BLaER1 (cell line): ENCODE measurements at regions not wholly inside any gene's neighbourhood (a gene's known extent, or its start where the extent isn't known, plus 50 kb on each side); places are given as distances from the start of the nearest gene placed in this dataset.
"Not testable (repeated sequence)": the region's sequence is repeated elsewhere in the genome, so short reads cannot be mapped to it uniquely, and the experiment has no call there.

ENCODE experiments used
- H3K27ac ChIP-seq: shearing (Covaris generic); formaldehyde crosslinking; 2 replicates; pipeline ENCODE4 v1.8.1; 2022
- H3K27me3 ChIP-seq: shearing (Covaris generic); formaldehyde crosslinking; 2 replicates; pipeline ENCODE4 v1.8.1; 2022
- H3K36me3 ChIP-seq: shearing (Covaris generic); formaldehyde crosslinking; 2 replicates; pipeline ENCODE4 v1.8.1; 2022
- H3K4me1 ChIP-seq: shearing (Covaris generic); formaldehyde crosslinking; 2 replicates; pipeline ENCODE4 v1.8.1; 2022
- H3K4me2 ChIP-seq: shearing (Covaris generic); formaldehyde crosslinking; 2 replicates; pipeline ENCODE4 v1.8.1; 2022
- H3K4me3 ChIP-seq: shearing (Covaris generic); formaldehyde crosslinking; 2 replicates; pipeline ENCODE4 v1.8.1; 2022
- H3K9ac ChIP-seq: shearing (Covaris generic); formaldehyde crosslinking; 2 replicates; pipeline ENCODE4 v1.8.1; 2022
- H3K9me3 ChIP-seq: shearing (Covaris generic); formaldehyde crosslinking; 2 replicates; pipeline ENCODE4 v1.8.1; 2022
- H4K20me1 ChIP-seq: shearing (Covaris generic); formaldehyde crosslinking; 2 replicates; pipeline ENCODE4 v1.8.1; 2022
- Cebpa-rat ChIP-seq: shearing (Covaris generic); IDR thresholded peaks from 2 replicates; pipeline ENCODE4 v1.8.1; 2022

DNA sequence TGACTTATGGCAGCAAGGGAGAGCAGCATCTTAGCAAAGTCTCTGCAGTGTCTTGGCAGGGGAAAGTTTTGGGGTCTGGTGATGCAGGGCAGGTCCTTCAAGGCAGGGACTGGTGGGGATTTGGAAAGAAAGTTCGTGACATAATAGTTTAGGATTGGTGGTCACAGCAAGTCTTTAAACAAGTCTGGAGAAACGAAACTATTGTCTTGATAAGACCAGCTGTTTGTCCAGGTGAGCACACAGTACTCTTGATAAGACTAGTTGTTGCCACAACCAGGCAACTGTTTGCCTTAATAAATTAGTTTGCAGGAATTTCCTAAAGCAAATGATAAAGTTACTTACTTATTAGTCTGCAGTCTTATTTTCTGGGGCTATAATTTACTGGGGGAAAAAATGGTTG, 136.1 kb downstream of the AKR1D1 start:
- H3K27me3 ChIP-seq = no peaks in the 10 kb centered on the region
- no peak overlapping the region for H3K9ac ChIP-seq
- no peak overlapping the region for H3K4me2 ChIP-seq
- H3K4me3 ChIP-seq = no peak overlapping the region
- no peak for TF ChIP-seq Cebpa-rat
- H3K36me3 ChIP-seq = no peaks in the 10 kb centered on the region
- no peaks in the 10 kb centered on the region for H4K20me1 ChIP-seq
- H3K9me3 ChIP-seq = peaks cover 8% of the 10 kb centered on the region
- no peaks in the 10 kb centered on the region for H3K4me1 ChIP-seq
- H3K27ac ChIP-seq = no peak overlapping the region

DNA sequence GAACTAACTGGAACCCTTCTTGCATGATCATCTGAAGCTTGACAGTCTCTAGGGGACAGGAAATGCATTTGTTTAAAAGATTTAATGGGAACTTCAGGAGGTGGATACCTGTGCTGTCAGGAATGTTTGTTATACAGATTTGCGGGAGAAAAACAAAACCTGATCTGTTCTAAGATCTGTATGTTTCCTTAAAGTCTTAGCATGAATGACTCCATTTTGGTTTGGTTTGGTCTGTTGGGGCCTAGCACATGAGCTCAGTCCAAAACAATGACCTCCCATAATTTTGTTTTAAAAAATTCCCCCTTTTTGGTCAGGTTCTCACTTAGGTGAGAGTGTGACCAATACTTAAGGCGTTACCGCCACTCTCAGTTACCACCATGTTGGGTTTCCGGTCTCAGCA, 138.7 kb downstream of the AKR1D1 start:
- Histone ChIP-seq H3K9ac (no peak overlapping the region), H4K20me1 (no peaks in the 10 kb centered on the region)

DNA sequence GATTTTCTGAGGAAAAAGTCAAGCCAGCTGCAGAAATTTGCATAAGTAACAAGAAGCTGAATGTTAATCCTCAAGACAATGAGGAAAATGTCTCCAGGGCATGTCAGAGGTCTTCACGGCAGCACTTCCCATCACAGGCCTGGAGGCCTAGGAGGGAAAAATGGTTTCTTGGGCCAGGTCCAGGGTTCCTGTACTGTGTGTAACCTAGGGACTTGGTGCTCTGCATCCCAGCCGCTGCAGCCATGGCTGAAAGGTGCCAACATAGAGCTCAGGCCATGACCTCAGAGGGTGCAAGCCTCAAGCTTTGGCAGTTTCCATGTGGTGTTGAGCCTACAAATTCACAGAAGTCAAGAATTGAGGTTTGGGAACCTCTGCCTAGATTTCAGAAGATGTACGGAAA, 144.1 kb downstream of the AKR1D1 start:
- H3K4me2 ChIP-seq = not testable (repeated sequence)

More for the DNA sequence above, 138.7 kb downstream of the AKR1D1 start:
- H3K4me2 ChIP-seq = no peak overlapping the region
- no peaks in the 10 kb centered on the region for H3K36me3 ChIP-seq
- no peak for TF ChIP-seq Cebpa-rat
- no peaks in the 10 kb centered on the region for H3K27me3 ChIP-seq
- H3K4me1 ChIP-seq = no peaks in the 10 kb centered on the region
- no peak overlapping the region for H3K4me3 ChIP-seq
- no peak overlapping the region for H3K27ac ChIP-seq
- peaks cover 9% of the 10 kb centered on the region for H3K9me3 ChIP-seq

DNA sequence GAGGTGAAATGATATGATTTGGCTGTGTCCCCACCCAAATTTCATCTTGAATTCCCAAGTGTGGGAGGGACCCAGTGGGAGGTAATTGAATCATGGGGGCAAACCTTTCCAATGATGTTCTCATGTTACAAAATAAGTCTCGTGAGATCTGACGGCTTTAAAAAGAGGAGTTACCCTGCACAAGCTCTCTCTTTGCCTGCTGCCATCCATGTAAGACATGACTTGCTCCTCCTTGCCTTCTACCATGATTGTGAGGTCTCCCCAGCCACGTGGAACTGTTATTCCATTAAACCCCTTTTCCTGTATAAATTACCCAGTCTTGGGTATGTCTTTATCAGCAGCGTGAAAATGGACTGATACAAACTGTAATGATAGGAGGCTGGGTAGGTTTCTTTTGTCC, 145.1 kb downstream of the AKR1D1 start:
- not testable (repeated sequence) for H3K9ac ChIP-seq, H3K4me1 ChIP-seq, H3K36me3 ChIP-seq, H3K4me2 ChIP-seq, H3K27me3 ChIP-seq, H3K4me3 ChIP-seq, H3K27ac ChIP-seq, H4K20me1 ChIP-seq
- H3K9me3 ChIP-seq = peaks cover 41% of the 10 kb centered on the region

More for the DNA sequence above, 144.1 kb downstream of the AKR1D1 start:
- H3K4me1 ChIP-seq, H4K20me1 ChIP-seq, H3K4me3 ChIP-seq, H3K27me3 ChIP-seq, H3K9ac ChIP-seq, H3K27ac ChIP-seq, H3K36me3 ChIP-seq: not testable (repeated sequence)
- H3K9me3 ChIP-seq = peaks cover 41% of the 10 kb centered on the region

DNA sequence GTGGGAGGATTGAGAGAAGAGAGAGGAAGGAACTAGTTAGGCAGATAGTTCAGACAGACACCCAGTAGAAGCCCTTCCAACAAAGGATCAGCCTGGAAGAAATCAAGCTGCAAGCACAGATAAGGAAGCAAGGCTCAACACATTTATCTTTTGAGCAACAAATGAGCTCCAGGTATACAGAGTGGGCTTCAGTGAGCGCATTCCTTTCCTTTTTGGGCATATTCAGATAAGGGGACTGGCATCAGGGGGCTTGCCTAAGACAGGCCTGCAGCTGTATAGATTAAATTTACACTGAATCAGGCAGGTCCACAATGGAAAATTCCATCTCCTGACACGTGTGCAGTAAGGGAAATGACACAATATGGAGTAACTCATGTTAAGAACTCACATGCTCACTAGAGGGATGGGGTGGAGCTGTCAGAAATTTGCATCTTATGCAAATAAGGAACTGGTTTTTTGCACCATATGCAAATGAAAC, 147.2 kb downstream of the AKR1D1 start:
- TF ChIP-seq Cebpa-rat = no peak
- Histone ChIP-seq H3K4me2 (no peak overlapping the region), H3K36me3 (no peaks in the 10 kb centered on the region), H3K9me3 (peaks cover 41% of the 10 kb centered on the region), H3K4me1 (no peaks in the 10 kb centered on the region), H3K27me3 (no peaks in the 10 kb centered on the region), H4K20me1 (no peaks in the 10 kb centered on the region), H3K9ac (no peak overlapping the region), H3K27ac (no peak overlapping the region), H3K4me3 (no peak overlapping the region)

DNA sequence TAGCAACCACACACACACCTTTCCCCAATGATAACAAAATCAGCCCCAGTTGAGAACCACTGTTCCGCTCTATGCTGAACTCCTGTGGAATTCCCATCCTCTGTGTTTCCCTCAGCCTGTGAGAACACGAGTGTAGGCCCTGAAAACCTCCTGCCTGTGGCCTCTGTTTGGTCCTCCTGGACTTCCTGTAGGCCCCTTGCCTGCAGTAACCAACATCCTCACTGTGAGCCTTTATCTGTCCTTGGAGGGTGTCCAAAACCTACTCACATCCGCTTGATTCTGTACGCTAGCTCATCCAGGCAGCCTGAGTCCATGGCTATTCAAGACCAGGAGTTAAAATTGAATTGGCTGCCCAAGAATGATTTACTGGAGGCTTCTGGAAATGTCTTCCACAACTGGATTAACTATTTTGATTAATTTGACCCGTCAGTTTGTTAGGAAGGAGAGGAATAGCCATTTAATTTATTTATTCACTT, 149.8 kb downstream of the AKR1D1 start:
- H3K4me2 ChIP-seq = no peak overlapping the region
- no peak overlapping the region for H3K4me3 ChIP-seq
- H4K20me1 ChIP-seq = no peaks in the 10 kb centered on the region
- no peaks in the 10 kb centered on the region for H3K4me1 ChIP-seq
- no peak overlapping the region for H3K27ac ChIP-seq
- no peaks in the 10 kb centered on the region for H3K36me3 ChIP-seq
- no peak overlapping the region for H3K9ac ChIP-seq
- no peaks in the 10 kb centered on the region for H3K27me3 ChIP-seq
- no peak for TF ChIP-seq Cebpa-rat
- peaks cover 20% of the 10 kb centered on the region for H3K9me3 ChIP-seq

DNA sequence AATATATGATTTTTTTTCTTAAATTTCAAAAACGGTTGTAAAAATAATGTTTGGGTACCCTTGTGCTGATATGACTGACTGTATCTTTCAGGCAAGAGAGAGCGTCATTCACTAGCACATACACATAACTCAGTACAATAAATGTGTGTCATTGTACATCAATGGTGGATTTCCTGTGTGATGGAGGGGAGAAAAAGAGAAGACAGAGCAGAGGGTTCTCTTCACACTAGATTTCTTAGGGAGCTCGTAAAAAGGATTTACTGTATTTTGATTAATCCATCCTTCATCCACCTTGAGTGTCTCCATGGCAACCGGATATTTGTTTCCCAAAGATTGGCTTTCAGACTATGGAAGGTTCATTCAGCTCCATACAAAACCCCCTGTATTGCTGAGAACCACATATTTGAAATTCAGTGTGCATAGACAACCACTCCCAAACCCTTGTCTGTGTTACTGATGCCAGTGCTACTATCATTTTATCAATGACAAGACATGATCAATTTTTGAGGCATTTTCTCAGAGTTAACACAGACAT, 150.6 kb downstream of the AKR1D1 start:
- Histone ChIP-seq H4K20me1 (no peaks in the 10 kb centered on the region), H3K4me1 (no peaks in the 10 kb centered on the region), H3K27ac (no peak overlapping the region), H3K4me3 (no peak overlapping the region), H3K9me3 (peaks cover 13% of the 10 kb centered on the region; the same call in 1 of the 2 replicates), H3K36me3 (no peaks in the 10 kb centered on the region), H3K9ac (no peak overlapping the region), H3K27me3 (no peaks in the 10 kb centered on the region), H3K4me2 (no peak overlapping the region)
- TF ChIP-seq Cebpa-rat = no peak

DNA sequence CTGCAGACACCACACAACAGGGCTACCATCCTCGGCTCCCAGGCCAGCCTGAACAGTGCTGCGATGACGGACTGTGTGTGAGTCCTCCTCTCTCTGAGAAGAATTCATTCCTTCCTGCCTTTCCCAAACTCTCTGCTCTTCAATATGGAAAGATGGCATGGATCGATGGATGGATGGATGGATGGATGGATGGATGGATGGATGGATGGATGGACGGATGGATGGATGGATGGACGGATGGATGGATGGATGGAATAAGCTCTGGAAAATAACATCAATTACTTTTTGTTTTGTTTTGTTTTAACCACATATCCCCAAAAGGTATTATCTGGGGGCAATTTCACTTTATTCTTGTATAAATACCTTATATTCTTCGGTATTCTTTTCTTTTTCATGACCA, 151.9 kb downstream of the AKR1D1 start:
- no peaks in the 10 kb centered on the region for H4K20me1 ChIP-seq
- H3K36me3 ChIP-seq = no peaks in the 10 kb centered on the region
- H3K27ac ChIP-seq = no peak overlapping the region
- no peaks in the 10 kb centered on the region for H3K4me1 ChIP-seq
- H3K4me3 ChIP-seq = no peak overlapping the region
- no peak for TF ChIP-seq Cebpa-rat
- no peak overlapping the region for H3K9ac ChIP-seq
- H3K27me3 ChIP-seq = no peaks in the 10 kb centered on the region
- no peak overlapping the region for H3K4me2 ChIP-seq
- H3K9me3 ChIP-seq = peaks cover 9% of the 10 kb centered on the region; the same call in 1 of the 2 replicates

DNA sequence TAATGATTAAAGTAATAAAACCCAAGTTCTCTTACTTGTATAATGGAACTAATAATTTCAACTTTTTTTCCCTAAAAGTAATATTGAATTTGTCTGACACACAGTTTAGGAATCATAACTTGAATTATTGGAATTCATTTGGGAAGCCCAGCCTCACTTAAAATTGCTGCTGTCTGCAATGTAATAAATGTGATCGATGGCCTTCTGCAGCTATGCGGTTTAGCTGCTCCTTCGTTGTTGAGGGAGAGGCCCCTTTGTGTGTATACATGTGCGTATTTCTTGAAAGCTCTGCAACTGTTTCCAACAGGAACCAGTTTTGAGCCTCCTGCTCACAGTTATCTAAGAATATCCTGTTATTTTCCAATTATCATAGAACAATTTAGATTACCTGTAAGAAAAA, 152.5 kb downstream of the AKR1D1 start:
- H3K4me2 ChIP-seq = no peak overlapping the region
- no peaks in the 10 kb centered on the region for H4K20me1 ChIP-seq
- no peaks in the 10 kb centered on the region for H3K4me1 ChIP-seq
- no peaks in the 10 kb centered on the region for H3K36me3 ChIP-seq
- H3K9ac ChIP-seq = no peak overlapping the region
- no peaks in the 10 kb centered on the region for H3K27me3 ChIP-seq
- no peak overlapping the region for H3K4me3 ChIP-seq
- peaks cover 4% of the 10 kb centered on the region; the same call in 1 of the 2 replicates for H3K9me3 ChIP-seq
- no peak for TF ChIP-seq Cebpa-rat
- no peak overlapping the region for H3K27ac ChIP-seq

DNA sequence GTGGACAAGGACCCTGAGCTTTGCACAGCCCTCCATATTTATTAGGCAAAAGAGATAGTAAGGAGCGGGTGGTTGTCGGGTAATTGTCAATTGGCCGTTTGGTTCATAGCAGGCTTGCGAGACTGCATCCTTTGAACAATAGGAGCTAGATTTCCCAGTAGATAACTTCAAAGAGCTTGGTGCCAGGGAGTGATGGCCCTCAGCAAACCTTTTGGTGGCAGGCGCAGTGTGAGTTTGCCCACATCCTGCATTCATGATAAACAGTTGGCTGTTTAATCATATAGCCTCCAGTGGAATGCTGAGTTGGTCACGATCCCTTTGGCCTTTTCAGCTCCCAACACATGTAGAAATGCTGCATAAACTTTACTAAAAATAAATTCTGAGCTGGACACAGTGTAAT, 156.9 kb downstream of the AKR1D1 start:
- Histone ChIP-seq H3K9me3 (no peaks in the 10 kb centered on the region), H3K4me2 (no peak overlapping the region), H3K4me3 (no peak overlapping the region), H3K27ac (no peak overlapping the region), H3K9ac (no peak overlapping the region), H3K36me3 (no peaks in the 10 kb centered on the region), H4K20me1 (no peaks in the 10 kb centered on the region), H3K4me1 (no peaks in the 10 kb centered on the region), H3K27me3 (no peaks in the 10 kb centered on the region)
- TF ChIP-seq Cebpa-rat = no peak

DNA sequence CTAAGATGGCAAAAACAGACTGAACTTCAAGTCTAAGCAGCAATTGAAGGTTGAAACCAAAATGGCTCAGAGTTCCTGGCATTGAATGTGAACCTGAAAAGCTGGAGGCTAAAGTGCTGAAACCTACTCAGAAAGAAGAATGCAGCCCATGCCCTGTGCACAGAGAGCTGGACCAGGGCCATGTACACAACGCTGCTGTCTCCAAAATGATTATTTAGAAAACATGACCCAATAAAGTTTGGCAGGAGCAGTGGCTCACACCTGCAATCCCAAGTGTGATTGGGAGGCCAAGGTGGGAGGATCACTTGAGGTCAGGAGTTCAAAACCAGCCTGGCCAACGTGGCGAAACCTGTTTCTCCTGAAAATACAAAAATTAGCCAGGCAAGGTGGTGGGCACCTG, 158.9 kb downstream of the AKR1D1 start:
- Histone ChIP-seq H3K36me3 (no peaks in the 10 kb centered on the region), H3K4me3 (no peak overlapping the region), H3K27ac (no peak overlapping the region), H3K27me3 (no peaks in the 10 kb centered on the region), H3K9ac (no peak overlapping the region), H4K20me1 (no peaks in the 10 kb centered on the region), H3K9me3 (peaks cover 3% of the 10 kb centered on the region; the same call in 1 of the 2 replicates), H3K4me2 (no peak overlapping the region), H3K4me1 (no peaks in the 10 kb centered on the region)
- TF ChIP-seq Cebpa-rat = no peak
